ENCODE measurements at regions not wholly inside any gene's neighbourhood (a gene's known extent, or its start where the extent isn't known, plus 50 kb on each side); places are given as distances from the start of the nearest gene placed in this dataset.

DNA sequence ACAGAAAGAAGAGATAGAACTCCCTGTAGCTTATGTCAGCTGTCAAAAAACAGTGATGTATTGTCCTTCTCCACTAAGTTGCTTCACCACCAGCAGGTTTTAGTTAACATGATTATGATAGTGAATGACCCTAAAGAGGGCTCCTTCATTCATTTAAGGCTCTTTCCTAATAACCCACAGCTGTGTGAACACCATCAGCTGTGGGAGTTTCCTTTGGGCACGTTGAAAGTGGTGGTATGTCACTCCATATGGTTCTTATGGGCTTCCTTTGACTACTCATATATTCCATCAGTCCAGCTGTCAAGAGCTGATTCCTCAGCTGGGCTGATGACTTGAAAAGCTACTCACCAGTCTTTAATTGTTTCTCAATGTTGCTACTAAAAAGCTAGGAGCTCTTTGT lies 210.3 kb downstream of the UBE2E3 start:
- no peak for DNase-seq

DNA sequence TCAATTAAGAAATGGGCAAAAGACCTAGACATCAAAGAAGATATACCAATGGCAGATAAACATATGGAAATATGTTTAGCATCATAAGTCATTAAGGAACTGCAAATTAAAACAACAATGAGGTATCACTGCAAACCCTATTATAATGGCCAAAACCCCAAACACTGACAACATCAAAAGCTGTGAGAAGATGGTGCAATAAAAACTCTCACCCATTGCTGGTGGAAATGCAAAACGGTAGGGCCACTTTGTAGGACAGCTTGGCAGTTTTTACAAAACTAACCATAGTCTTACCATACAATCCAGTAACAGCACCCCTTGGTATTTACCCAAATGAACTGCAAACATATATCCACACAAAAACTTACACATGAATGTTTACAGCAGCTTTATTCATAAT lies 213.1 kb downstream of the UBE2E3 start:
- DNase-seq = no peak

DNA sequence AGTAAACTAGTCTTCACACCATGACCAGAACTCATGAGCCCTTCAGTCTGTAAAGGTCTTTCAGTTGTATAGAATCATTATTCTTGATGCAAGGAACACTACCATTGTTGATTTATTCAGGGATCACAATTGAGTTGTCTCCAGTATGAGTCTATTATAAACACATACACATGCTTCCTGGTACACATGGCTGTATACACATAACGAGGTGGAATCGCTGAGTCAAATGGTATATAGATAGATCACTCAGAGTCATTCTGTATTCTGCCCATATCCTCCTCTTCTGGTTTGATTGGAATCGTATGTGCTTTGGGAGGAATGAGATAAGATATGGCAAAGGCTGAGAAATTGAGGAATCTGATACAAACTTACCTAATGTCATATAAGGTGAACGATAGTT lies 216.0 kb downstream of the UBE2E3 start:
- no peak for DNase-seq

DNA sequence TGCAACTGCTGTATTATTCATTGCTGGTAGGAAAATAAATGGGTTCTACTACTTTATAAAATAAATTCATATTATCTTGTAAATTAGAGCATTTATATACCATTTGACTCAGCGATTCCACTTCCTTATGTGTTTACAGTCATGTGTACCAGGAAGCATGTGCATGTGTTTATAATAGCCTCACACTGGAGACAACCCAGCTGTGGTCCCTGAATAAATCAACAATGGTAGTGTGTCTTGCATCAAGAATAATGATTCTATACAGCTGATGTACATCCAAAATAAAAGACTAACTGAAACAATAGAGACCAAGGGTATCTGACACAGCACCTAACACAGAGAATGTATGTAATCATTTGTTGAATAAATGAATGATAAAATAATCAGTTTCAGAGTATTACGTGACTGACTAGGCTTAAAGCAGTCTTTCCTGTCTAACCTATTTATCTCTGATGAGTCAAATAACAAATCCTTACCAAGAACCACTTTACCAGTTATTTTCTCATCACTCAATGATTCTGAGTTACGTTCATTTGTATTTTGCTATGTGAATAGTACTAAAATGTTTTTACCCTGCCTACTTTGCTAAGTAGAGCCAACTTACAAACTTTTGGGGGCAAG lies 216.8 kb downstream of the UBE2E3 start:
- no peak for DNase-seq

DNA sequence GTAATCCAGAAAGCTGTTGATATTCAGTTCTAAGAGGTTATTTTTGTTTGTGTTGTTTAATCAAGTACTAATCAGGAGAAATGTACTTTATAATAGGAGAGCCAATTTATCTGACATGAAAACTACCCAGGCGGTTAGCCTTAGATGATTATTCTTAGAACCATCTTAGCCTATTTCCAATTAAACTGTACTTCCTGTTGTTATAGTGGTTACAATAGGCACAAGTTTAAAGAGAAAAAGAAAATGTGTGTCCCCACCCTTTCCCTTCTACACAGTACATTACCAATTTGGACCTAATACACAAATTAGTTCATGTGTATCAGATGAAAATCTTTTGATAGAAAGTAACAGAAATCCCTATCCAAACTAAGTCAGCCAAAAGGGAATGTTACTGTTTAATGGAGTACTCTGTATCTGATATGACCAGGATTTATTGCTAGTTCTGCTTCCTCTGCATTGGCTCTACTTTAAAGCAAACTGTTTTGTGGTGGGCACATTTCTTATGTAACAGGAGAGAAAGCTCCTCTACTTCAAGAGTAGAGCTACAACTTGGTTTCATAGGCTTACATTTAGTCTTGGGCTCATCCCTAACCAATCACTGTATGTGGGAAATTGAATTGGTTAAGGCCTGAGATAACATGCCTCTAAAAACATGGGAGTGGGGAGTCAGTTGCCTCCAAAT lies 217.9 kb downstream of the UBE2E3 start:
- DNase-seq = no peak

DNA sequence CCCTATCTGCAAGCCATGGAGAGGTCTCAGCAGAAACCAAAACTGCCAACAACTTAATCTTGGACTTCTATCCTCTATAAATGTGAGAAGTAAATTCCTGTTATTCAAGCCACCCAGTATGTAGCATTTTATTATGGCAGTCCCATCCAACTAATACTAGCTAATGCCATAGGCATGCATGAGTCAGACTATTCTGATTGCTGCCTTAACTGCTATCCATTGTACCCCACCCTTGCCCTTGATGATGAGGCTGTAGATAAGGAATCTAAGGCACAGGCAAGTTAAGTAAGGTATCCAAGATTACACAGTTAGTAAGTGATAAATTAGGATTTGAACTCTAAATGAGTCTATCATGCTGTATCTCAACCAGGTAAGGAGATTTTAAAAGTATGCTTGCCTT lies 223.0 kb downstream of the UBE2E3 start:
- DNase-seq = no peak

DNA sequence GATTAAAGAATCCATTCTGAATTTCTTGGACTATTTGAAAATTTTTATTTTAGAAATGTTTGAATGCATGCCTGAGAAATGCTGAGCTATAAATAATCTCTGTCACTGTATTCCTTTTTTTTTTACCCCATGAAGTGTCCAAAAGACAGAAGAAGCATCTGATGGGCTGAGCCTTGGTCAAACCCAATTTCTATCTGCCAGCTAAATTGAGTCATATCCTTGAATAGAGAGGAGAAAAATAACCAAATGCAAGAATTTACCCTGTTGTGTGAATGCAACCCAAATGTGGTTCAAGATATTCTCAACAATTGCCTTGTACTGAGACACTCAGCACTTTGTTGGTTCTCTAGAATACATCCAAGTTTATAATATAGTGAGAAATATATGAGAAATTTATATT lies 223.5 kb downstream of the UBE2E3 start:
- DNase-seq = no peak

DNA sequence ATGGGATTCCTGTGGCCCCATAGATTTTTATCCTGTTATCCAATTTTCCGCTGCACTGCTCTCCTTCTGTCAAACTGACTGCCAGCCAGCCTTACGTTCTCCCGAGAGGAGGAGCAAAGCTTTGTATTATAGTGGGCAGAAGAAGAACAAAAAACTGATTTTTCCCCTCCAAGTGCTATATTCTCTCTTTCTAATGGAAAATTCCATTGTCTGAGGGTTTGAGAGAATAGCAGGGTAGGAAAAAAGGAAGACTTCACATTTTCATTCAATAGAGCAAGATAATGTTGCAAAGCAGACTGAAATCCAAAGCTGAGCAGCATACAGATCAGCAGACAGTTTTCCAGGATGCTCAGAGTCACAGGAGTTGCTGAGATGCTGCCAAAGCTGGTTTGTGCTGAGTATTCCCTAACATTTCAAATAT lies 238.0 kb downstream of the UBE2E3 start:
- no peak for DNase-seq

DNA sequence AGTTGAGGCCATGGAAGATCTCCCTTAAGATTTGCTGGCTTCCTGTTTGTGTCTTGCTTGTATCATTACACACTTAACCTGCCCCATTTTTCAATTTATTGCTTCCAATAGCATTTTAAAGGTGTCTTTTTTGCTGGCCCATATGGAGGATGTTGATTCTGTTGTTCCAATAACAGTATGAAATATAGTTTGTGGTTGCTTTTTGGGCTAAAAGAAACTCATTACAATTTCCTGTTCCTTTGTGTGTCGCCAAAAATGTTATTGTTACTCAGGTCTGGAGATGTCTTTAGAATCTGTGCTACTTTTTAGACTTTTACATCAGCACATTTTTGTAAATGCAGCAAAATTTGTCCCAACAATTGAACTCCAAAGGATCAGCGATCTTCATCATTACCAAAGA lies 234.0 kb upstream of the ITGA4 start:
- no peak for DNase-seq

DNA sequence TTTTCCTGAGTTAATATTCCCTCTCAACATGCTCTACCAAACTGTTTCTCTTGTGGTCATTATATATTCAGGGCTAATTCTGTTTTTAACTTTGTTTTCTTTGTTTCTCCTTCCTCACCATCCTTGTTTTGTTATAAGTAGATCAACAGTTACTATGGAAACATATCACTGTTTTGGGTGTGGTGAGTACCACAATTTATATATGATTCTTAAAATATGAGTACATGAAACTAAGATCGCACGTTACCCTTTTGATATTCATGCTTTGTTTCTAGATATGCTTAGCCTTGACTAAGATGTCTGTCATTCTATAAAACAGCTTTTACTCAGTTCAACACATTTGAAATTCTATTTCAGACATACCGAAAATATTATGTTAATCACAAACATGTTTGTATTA lies 232.3 kb upstream of the ITGA4 start:
- no peak for DNase-seq

DNA sequence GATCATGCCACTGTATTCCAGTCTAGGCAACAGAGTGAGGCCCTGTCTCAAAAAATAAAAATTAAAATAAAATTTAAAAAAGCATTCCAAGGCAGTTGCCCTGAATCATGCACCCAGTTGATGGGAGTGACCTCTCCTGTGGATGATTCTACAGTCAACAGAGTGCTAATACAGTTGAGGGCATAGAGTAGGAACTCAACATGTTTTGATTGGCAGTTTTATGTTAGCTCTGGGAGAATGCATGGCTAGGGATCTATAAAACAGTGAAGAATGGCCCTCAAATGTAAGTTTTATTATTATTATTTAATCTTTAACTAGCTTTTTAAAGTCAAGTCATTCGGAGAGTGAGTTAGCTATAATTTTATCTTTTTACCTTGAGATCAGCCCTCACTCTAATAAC lies 228.5 kb upstream of the ITGA4 start:
- DNase-seq = no peak

DNA sequence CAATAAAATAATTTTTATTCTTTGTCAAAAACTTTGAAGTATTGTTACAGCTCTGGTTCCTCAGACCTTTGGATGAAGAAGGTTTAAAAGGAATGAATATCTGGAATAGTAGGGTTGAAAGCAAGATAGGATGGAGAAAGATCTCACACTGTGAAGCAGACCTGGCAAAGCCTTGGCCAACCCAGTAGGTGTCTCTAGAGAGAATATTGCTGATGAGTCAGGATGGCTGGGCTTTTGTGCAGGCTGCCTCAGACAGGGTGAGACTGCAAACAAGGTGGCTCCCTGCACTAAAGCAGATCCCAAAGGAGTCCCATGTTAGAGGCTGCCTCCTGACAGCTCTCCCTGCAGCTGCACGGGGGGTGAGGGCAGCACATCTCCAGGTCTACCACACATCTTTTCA lies 226.0 kb upstream of the ITGA4 start:
- DNase-seq = no peak

DNA sequence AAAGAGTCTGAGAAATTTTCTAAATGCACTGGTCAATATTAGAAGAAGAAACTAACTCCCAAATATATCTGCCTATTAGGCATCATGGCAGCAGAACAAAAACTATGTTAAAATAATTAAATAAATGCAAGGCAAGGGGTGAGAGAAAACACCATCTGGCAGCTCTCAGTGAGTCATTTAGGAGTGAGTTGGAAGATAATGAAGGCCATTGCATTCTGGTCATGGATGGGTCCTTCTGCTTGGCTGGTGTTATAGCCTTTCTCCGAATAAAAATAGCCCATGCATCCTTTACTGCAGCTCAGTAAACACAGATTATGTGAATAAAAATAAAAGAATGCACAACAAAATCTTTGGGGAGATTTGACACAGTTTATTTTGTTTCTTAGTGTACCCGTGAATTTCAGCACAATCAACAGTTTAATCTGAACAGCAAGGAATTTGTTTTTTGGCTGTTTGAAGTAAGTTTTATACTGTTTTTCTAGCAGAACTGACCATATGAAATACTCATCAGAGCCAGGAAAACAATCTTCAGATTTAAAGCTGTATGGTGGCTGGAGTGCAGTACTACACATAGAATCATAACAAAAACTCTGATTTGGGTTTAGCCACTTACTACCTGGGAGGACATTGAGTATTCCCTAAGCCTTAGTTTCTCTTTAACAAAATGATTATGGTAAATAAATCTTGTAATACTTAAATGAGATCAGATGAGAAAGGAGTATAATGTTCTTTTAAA lies 225.1 kb upstream of the ITGA4 start:
- DNase-seq = no peak

DNA sequence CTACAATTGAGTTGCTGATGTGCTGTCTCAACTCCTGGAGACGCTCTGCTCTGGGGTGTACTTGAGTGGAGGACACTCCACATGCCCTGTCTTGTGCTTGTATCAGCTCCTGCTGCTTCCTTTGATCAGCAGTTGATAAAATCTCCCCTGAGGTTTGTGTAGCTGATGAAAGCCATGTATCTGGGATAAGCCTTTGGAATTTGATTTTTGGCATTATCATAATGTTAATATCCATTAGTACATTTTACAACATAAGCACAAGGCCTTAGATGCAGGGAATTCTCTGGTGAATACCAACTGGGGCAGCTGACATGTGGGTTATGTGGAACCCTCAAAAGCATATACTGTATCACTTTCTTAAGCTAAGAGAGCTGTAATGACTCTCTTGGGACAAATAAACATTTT lies 222.7 kb upstream of the ITGA4 start:
- no peak for DNase-seq

DNA sequence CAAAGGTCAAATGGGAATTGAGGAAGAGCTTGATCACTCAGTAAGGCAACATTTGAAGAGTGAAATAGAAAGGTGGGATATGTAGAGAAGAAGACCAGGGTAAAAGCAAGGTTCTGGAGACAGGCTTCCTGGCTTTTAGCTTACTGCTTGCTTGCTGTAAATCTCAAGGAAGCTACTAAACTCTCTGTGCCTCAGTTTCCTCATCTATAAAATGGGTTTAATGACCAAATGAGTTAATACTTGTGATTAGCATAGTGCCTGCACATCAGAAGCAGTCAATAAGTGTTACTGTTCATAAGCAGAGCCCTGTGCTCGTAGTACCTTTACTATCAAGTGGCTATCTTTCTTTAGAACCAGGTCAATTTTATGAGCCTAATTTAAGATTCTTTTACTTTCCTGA lies 222.2 kb upstream of the ITGA4 start:
- DNase-seq = no peak

DNA sequence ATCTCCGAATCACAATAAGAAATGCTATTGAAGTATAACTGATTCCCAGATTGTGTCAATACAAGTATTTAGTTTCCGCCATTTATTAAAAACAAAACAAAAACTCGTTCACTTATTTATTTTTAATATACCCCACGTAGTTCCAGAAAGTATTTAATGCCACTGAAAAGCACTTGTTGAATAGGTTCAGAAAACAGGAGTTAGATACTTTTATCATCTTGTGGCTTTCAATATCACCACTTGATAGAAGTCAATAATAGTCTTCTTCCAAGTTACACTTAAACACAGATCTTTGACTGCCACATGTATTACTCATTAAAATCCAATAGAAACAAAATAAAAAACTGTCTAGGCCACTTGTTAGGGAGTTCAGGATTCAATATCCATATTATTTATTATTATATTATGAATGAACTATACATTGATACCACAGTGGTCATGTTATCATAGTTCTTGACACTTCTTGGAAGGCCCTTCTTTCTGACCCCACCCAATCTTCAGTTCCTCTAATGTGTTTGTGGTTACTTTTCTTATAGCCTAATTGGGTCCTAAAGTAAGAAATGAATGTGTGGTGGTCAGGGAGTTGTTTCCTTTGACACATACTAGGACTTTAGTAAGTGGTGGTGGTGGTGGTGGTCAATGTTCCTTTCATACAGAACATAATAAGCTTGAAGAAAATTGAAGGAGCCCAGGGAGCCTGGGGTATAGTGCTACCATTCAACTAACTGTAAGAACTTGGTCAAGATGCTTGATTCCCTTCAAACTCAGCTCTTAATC lies 221.3 kb upstream of the ITGA4 start:
- no peak for DNase-seq

DNA sequence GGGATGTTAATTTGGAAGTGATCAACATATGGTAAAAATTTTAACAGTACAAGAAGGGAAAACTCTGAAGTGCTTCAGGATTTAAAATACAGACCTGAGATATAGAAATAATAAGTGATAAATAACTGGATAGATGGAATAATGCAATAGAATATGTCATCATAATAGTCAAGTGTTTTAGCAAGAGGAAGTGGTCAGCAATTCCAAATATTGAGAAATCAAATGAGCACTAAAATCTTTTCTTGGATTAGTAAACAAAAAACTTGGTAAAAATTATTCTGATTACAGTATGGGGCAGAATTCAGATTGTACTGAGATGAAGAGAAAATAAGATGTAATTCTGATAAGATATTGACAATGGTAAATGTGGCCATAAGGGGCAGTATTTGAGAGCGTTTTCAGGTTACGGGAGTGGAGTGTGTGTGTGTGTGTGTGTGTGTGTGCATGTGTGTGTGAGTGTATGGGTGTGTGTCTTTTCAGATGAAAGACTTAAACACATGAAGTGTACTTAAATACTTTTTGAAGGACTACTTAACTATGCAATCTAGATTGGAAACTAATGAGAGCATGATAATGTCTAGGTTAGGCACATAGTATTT lies 217.9 kb upstream of the ITGA4 start:
- DNase-seq = no peak

DNA sequence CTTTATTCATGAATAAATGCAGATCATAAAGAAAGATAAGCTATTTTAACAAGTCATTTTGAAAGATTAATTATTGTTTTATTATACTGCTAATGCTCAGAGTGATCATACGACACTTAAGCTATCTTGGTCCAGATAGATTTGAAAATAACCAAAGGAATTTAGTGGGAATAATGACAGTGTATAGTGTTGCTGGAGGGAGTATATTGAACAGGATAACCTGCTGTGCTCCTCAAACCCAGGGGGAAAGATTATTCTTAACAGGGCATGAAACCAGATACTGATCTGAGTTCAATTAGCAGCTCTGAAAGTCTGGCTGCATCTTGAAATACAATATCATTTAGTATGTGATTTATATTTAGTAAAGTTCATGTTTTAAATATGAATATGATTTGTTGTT lies 216.3 kb upstream of the ITGA4 start:
- DNase-seq = no peak

DNA sequence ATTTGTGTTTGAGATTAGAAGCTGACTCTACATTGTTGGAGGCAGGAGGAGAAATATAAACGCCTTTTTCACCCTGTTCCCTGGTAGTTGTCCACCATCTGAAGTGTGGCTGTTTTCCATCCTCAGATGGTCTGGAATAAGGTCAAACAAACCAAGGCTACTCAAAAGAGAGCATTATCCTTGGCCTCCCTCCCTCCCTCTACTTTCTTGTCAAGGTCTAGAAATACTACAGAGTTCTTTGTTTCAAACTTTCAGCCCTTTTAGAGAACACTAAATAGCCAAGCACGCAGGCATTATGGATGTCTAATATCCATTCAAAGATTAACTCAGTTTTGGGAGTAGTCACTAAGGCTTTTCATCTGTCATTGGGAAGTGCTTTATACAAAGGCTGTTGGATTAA lies 215.8 kb upstream of the ITGA4 start:
- no peak for DNase-seq

DNA sequence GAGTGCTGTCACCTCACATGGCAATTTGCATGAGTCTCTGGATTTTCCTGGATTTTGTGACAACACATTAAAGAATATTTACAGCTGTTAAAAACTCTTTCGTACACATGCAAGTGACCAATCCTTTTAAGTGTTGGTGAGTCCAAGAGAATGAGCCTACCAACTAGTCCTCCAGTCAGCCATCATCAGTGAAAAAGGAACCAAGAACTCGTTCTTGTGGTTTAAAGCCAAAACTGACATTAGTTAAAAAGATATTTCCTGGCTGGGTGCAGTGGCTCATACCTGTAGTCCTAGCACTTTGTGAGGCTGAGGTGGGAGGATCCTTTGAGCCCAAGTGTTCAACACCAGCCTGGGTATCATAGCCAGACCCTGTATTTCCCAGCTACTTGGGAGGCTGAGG lies 215.4 kb upstream of the ITGA4 start:
- DNase-seq = no peak

DNA sequence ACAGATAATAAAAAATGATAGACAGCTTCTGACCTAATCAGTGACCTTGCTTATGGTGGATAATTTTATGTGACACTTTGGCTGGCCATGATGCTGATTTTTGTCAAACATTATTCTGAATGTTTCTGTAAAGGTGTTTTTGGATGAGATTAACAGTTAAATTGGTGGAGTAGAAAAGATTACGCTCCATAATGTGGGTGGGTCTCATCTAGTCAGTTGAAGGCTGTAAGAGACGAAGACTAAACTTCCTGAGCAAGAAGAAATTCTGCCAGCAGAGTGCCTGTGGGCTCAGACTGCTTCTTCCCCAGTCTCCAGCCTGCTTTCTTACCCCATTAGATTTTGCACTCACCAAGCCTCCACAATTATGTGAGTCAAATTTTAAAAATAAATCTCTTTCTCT lies 214.9 kb upstream of the ITGA4 start:
- DNase-seq = no peak

DNA sequence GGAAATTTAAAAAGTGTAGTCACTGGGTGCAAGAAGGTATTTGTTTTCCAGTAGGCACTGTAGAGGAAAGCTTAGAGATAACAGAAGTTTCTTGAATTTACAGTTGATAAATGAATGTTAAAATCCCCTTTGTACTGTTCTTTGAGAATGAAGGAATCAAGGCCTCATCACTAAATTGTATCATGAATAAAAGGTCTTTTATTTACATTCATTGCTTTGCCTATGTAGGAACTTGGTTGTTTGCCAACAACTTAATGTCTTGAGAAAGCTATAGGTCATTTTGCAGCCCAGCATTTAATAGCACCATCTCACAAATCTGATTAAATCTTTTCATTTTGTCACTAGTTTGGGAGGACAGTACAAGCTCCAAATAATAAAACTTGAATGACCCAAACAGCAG lies 213.9 kb upstream of the ITGA4 start:
- DNase-seq = no peak

DNA sequence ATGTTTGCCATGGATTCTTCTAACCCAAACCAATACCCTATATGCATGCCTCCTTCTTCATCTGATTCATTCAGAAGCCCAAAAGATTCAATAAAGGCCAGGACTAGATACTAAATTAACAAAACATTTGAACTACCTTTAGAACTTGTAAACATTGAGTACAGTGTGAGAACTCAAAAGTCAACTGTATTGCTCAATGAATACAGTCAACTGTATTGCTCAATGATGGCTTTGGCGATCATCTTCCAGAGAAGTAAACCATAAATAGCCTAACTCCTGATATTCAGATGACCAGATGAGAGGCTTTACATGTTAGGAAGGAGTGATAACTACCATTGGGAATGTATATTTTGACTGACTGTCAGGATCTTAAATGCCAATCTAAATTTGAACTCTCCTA lies 206.5 kb upstream of the ITGA4 start:
- DNase-seq = no peak
